ENCODE measurements at regions not wholly inside any gene's neighbourhood (a gene's known extent, or its start where the extent isn't known, plus 50 kb on each side); places are given as distances from the start of the nearest gene placed in this dataset.

- TF ChIP-seq EZH2 (IDR thresholded peaks at IDR 0.05; ENCODE audit: borderline replicate concordance, low read depth, low read length, severe bottlenecking) (no peak), POLR2AphosphoS5 (IDR thresholded peaks at IDR 0.05; ENCODE audit: insufficient read depth, low read depth, low read length) (no peak)
Observed at GRCh38 chr21:35732788-35733187, 327.5 kb downstream of the SETD4 start.

Measured in endothelial cell of umbilical vein (primary cell).